ENCODE measurements at regions not wholly inside any gene's neighbourhood (a gene's known extent, or its start where the extent isn't known, plus 50 kb on each side); places are given as distances from the start of the nearest gene placed in this dataset.

DNA sequence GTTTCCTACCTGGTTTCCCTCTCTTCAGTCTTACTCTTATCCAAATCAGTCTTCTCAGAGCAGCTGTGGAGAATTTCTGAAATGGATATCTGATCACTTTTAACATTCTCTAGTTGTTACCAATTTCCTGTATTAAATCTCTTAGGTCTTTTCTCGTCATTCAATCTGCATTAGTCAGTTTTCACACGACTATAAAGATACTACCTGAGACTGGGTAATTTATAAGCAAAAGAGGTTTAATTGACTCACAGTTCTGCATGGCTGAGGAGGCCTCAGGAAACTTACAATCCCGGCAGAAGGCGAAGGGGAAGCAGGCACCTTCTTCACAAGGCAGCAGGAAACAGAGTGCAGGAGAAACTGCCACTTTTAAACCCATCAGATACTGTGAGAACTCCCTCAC is 444.8 kb downstream of the GATA3 start:
- DNase-seq: no peak

DNA sequence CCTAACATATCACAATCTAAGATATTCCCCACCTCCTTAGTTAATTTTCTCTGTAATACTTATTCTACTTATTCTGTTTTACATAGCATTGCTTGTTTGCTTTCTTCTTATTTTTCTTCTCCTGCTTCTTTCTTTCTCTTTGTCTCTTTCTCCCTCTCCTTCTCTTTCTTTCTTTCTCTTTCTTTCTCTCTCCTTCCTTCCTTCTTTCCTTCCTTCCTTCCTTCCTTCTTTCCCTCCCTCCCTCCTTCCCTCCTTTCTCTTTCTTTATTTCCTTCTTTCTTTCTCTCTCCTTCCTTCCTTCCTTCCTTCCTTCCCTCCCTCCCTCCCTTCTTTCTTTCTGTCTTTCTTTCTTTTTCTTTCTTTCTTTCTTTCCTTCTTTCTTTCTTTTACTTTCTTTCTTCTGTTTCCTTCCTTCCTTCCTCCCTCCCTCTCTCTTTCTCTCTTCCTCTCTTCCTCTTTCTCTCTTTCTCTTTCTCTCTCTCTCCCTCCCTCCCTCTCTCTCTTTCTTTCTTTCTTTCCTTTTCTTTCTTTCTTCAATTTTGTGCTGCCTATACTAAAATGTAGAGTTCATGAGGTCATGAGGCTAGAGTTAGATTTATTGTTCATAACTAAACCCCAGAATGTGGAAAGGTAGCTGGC is 445.4 kb downstream of the GATA3 start:
- DNase-seq: no peak

DNA sequence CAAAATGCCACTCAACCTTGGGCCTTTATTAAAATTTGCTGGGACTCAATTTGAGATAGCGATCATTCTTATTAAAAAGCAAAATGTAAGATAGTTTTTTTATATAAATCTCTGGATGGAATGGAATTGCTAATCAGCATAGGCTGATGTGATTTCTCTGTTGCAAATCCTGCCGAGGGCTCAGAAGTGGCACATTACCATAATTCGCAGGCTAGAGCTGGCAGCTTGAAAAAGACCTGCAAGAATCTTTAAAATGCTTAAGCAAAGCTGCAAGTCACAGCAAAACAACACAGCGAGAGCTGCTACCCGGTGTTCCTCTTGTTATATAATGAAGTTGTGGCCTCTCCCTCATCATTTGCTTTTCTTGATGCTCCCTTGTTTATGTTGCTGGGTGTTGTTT is 448.1 kb downstream of the GATA3 start:
- DNase-seq: no peak

- no peak for DNase-seq
Measured at GRCh38 chr10:8504499-8504898, 450.0 kb downstream of the GATA3 start.

DNA sequence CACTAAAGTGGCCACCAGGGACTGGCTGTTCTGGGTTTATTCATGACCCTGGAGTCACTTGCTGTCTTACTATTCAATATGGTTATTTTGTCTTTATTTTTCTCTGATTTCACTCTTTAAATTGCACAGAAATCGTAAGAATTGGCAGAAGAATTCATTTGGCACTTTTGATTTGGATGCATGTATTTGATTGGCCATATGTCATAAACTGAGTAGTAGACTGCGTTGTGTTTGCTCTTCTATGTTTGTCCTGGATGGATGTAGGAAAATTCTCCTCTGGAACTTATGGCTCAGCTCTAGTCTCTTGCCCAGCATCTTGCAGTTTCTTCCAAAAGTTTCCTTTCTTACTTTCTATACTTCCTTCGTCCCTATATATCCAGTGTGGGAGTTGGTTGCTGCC is 452.7 kb downstream of the GATA3 start:
- no peak for DNase-seq

- no peak for DNase-seq
Measured at GRCh38 chr10:8508882-8509281, 454.4 kb downstream of the GATA3 start.

DNA sequence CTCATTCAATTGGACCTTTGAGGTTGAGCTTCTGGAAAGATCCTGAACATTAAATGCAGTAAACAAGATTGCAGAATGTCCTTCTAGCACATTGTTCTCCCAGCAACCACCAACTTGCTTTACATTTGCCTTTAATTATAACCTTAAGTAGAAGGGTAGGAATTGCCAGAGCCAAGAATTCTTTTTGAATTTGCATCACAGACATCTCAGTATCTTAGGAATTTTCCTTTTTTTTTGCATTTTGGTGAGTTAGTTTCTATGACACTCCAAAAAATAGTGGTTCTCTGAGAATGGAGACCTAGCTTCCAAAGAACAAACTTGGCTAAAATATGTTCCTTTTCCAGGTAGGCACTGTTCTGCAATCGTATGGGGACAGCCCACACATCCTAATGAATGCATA is 456.0 kb downstream of the GATA3 start:
- no peak for DNase-seq

DNA sequence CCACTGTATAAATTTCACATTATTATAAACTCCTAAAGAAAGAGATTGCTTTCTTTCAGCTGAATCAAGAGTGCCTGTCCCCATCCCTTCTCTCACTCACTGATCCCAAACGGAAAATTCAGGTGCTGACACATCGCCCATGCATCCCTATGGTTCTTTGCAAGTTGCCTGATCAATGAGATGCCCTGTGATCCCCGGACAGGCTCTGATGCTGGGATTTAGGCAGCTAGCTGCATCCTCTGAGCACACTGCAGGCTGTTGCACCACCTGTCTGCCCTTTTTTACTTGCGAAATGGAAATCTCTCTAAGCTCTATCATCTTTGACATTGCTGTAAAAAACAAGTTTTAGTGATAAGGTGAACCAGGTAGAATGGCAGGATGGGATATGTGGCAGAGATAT is 456.5 kb downstream of the GATA3 start:
- no peak for DNase-seq

GRCh38 chr10:8513155-8514147 is 459.0 kb downstream of the GATA3 start:
- no peak for DNase-seq

GRCh38 chr10:8520382-8520781 is 465.9 kb downstream of the GATA3 start:
- DNase-seq: no peak

DNA sequence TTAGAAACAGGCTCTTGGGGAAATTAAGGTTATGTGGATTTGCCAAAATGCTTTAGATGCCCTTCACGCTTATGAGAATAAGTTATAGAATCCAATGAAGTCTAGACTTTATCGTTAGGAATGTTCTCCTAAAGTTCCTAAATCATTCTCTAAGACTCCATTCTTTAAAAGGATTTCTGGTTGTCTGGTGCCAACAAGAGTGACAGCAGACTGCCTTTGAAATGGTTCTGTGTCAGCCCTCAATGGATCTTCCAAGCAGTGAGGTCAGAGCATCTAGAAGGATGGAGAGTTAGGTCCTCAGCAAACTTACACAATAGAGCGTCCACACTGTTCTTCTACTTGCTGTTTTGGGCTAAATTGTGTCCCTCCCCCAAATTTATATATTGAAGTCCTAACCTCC is 473.3 kb downstream of the GATA3 start:
- DNase-seq: no peak

DNA sequence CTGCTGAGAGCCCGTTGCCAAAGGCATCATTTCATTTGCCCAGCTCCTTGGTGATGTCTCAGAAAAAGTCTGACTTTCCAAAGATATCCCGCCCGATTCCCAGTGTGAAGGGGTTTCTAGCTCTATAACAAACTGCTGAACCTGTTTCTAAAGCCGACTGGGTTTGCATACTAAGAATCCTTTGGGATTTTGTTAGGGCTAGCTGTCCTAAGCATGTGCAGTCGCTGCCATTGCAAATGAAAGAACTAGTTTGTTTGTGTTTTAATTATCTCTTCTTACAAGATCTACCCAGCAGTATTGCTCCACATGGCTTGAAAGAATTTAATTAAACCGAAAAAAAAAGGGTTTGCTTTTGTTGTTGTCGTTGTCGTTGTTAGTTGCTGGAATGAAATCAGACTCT is 476.6 kb downstream of the GATA3 start:
- peak in 2 of 14 donors; percentile 4 to 5 for DNase-seq

GRCh38 chr10:8532647-8533046 is 478.2 kb downstream of the GATA3 start:
- no peak for DNase-seq

DNA sequence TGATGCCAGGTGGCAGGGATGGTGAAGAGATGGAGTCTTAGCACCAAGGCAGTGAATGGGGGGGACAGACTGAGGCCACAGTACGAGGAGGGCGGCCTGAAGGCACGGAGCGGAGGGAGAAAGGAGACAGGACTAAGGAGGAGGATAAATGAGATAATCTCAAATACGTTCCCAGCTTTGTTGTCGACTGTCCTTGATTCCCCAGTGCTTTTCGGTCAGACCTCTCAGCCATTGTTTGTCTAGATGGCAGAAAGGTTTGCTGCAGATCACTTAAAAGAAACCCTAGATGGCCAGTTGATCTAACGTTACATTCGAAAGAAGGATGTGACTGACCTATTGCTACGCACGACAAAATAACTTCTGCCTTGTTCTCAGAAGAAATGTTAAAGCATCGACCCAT is 479.0 kb downstream of the GATA3 start:
- DNase-seq: no peak

DNA sequence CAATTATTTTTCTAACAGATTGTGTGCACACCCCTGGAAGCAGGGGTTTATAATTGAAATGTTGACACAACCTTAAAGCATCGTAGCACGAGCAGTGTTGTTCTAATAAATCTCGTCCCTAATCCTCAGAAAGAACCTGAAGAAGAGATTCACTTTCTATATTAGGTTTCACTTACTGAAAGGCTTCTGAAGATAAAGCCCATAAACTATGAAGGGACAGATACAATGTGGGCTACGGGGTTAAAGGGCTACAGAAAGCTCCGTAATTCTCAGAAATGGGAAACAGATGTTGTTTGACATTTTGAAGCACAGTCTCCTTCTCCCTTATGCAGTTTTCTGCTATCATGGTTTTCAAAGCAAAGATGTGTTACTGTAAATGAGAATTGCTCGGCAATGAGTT is 479.6 kb downstream of the GATA3 start:
- DNase-seq: no peak

- DNase-seq: no peak
Measured at GRCh38 chr10:8534891-8535290, 480.4 kb downstream of the GATA3 start.

DNA sequence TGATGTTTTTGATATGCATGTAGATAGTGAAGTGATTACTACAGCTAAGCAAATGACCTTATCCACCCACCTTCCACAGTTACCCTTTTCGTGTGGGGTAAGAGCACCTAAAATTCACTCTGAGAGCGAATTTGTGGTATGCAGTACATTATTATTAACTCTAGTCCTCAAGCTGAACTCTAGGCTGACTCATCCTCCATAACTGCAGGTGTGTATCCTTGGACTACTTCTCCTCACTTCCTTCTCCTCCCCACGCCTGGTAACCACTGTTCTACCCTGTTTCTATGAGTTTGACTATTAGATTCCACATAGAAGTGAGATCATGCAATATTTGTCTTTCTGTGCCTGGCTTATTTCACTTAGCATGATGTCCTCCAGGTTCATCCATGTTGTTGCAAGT is 484.6 kb downstream of the GATA3 start:
- no peak for DNase-seq

DNA sequence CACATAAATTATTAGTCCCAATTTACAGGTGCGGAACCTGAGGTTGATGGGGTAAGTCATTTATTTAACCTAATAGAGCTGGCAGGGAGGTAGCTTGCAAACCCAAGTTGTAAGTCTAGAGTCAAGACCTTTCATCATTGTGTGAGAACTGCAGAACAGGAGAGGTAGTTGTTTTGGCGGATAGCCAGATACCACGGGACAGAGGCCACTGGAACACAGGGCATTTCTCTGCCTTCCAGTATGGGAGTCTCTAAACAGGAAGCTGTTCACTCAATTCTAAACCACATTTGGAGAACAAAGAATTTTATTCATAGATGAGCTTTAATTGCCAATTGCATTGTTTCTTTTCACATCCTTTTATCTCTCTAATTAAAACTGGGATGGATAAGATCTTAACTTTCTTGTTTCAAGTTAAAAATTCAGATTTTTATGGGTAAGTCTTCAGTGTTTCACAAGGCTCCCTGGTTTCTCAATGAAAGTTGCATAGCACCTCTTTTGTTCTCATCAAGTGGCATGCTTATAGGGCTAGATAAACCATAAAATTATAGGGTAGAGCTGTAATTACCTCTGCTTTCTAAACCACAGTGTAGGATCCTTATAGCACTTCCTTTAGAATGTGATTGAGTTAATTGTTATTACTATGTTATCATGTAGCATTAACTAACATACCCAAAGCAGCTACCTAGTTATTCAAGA is 489.0 kb downstream of the GATA3 start:
- no peak for DNase-seq

DNA sequence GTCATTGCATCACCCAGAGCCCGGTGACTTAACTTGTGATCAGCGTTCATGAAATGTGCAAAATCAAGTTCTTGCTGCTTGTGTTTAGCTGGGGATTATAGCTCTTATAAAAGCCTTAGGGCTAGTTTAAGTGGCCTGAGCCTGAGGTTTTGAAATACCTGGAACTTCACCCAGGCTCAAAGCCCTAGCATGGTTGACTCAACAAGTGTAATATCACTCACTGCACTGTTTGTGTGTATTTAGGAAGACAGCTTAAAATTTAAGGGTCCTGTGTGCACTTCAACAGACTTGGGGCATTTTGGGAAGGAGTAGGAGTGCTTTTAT is 489.5 kb downstream of the GATA3 start:
- no peak for DNase-seq

DNA sequence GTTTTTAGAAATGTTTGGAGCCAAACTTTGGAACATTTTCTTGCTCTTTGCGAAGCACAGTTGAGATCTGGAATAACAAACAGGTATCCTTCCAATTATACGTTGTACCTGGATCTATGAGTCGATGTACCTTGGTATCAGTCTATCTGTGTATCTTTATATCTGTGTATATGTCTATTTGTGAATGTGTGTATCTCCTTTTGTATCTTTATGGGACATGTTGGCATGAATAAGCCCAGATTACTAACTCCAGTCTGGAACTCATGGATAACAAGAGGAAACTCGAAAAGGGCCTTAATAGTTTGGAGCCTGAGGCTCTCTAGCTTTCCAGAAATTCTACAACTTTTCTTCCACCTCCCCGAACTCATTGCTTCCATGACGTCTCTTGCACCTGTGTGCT is 490.0 kb downstream of the GATA3 start:
- no peak for DNase-seq

DNA sequence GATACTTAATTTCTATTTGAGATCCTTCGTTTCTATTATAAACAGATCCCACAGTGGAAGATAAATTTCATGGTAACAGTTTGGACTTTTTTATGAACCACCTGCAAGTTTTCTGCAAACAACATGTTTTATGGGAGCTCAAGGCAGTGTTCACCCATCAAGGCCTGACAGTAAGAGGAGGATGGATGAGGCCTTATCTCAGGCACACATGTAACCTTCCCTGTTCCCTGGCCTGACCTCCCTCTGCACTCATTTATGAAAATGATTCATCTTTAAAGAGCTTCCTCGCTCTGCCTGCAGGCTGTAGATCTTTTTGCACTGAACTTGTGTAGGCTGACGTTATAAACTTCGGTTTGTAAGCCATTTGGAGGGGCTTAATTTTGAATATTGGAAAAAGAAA is 500.1 kb downstream of the GATA3 start:
- no peak for DNase-seq

DNA sequence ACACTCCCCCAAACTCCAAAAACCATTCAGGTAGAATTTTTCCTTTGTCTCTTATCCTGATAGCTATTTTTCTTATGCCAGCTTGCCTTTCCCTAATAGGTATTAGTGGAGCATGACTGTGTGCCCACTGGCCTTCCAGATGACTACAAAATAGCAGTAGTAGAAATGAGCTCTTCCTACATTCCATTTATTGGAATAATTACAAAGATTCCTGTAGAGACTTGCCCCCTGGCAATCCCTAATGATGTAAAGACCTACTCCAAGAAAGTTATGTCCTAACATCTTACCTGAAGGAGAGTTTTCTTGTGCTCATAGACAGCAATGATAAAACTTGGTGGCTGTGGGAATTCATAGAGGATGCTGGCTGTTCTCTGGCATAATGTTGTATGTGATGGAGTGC is 501.8 kb downstream of the GATA3 start:
- no peak for DNase-seq

GRCh38 chr10:8563478-8563877 is 509.0 kb downstream of the GATA3 start:
- no peak for DNase-seq

- no peak for DNase-seq
Measured at GRCh38 chr10:8566737-8567136, 512.2 kb downstream of the GATA3 start.
